Eye (tissue), 1 donor: ENCODE measurements at regions not wholly inside any gene's neighbourhood (a gene's known extent, or its start where the extent isn't known, plus 50 kb on each side); places are given as distances from the start of the nearest gene placed in this dataset.

ENCODE experiments used
- DNase-seq: peaks from one replicate; pipeline ENCODE4 v3.0.0-alpha.2; 2015

GRCh38 chr3:117997201-117998049 lies 1037.2 kb downstream of the IGSF11 start:
- DNase-seq, result peak; percentile 97

GRCh38 chr3:117998071-117998470 lies 1036.6 kb downstream of the IGSF11 start:
- DNase-seq, result no peak

- no peak for DNase-seq
Measured at GRCh38 chr3:118000219-118000618, 1034.4 kb downstream of the IGSF11 start.

- DNase-seq, result no peak
Measured at GRCh38 chr3:118001380-118001779, 1033.3 kb downstream of the IGSF11 start.

GRCh38 chr3:118011910-118012309 lies 1022.7 kb downstream of the IGSF11 start:
- DNase-seq, result no peak

GRCh38 chr3:118029049-118029448 lies 1005.6 kb downstream of the IGSF11 start:
- no peak for DNase-seq

- DNase-seq, result no peak
Measured at GRCh38 chr3:118036215-118036614, 998.4 kb downstream of the IGSF11 start.

- no peak for DNase-seq
Measured at GRCh38 chr3:118055381-118055780, 979.3 kb downstream of the IGSF11 start.

GRCh38 chr3:118057086-118057485 lies 977.6 kb downstream of the IGSF11 start:
- no peak for DNase-seq

GRCh38 chr3:118059096-118059495 lies 975.5 kb downstream of the IGSF11 start:
- no peak for DNase-seq

GRCh38 chr3:118067439-118067838 lies 967.2 kb downstream of the IGSF11 start:
- DNase-seq, result no peak

GRCh38 chr3:118075873-118076272 lies 958.8 kb downstream of the IGSF11 start:
- no peak for DNase-seq

GRCh38 chr3:118077332-118077731 lies 957.3 kb downstream of the IGSF11 start:
- no peak for DNase-seq

GRCh38 chr3:118080889-118081288 lies 953.8 kb downstream of the IGSF11 start:
- DNase-seq, result peak; percentile 27

GRCh38 chr3:118088696-118089095 lies 946.0 kb downstream of the IGSF11 start:
- no peak for DNase-seq

GRCh38 chr3:118089563-118089962 lies 945.1 kb downstream of the IGSF11 start:
- DNase-seq, result no peak

- DNase-seq, result no peak
Measured at GRCh38 chr3:118097226-118097625, 937.4 kb downstream of the IGSF11 start.

GRCh38 chr3:118097660-118098059 lies 937.0 kb downstream of the IGSF11 start:
- no peak for DNase-seq

GRCh38 chr3:118098827-118099226 lies 935.8 kb downstream of the IGSF11 start:
- DNase-seq, result no peak

- no peak for DNase-seq
Measured at GRCh38 chr3:118101891-118102290, 932.8 kb downstream of the IGSF11 start.

- DNase-seq, result no peak
Measured at GRCh38 chr3:118102737-118103136, 931.9 kb downstream of the IGSF11 start.

GRCh38 chr3:118108201-118108600 lies 926.4 kb downstream of the IGSF11 start:
- DNase-seq, result no peak

GRCh38 chr3:118108769-118109168 lies 925.9 kb downstream of the IGSF11 start:
- no peak for DNase-seq

- no peak for DNase-seq
Measured at GRCh38 chr3:118110211-118110610, 924.4 kb downstream of the IGSF11 start.

- DNase-seq, result peak; percentile 10
Measured at GRCh38 chr3:118116991-118117390, 917.7 kb downstream of the IGSF11 start.
